ENCODE measurements at regions not wholly inside any gene's neighbourhood (a gene's known extent, or its start where the extent isn't known, plus 50 kb on each side); places are given as distances from the start of the nearest gene placed in this dataset.

DNA sequence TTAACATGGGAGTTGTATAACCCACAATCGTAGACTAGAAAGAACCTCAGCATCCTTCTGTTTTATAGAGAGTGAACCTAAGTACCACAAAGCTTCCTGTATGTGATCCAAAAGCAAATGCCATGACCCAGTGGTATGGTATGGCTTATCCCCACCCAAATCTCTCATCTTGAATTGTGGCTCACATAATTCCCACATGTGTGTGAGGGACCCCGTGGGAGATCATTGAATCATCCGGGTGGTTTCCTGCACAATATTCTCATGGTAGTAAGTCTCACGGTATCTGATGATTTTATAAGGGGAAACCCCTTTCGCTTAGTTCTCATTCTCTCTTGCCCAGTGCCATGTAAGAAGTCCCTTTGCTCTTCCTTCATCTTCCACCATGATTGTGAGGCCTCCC lies 587.9 kb downstream of the LMO7 start:
- no peaks in the 10 kb centered on the region for H3K4me1 Mint-ChIP-seq (ENCODE audit: unreplicated experiment)
- no peak overlapping the region for H3K27ac Mint-ChIP-seq (ENCODE audit: unreplicated experiment)
- TF ChIP-seq, protein P1, sequence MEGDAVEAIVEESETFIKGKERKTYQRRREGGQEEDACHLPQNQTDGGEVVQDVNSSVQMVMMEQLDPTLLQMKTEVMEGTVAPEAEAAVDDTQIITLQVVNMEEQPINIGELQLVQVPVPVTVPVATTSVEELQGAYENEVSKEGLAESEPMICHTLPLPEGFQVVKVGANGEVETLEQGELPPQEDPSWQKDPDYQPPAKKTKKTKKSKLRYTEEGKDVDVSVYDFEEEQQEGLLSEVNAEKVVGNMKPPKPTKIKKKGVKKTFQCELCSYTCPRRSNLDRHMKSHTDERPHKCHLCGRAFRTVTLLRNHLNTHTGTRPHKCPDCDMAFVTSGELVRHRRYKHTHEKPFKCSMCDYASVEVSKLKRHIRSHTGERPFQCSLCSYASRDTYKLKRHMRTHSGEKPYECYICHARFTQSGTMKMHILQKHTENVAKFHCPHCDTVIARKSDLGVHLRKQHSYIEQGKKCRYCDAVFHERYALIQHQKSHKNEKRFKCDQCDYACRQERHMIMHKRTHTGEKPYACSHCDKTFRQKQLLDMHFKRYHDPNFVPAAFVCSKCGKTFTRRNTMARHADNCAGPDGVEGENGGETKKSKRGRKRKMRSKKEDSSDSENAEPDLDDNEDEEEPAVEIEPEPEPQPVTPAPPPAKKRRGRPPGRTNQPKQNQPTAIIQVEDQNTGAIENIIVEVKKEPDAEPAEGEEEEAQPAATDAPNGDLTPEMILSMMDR (IDR thresholded peaks at IDR 0.05) = no peak
- no peaks in the 10 kb centered on the region for H3K36me3 Mint-ChIP-seq (ENCODE audit: unreplicated experiment)
- H3K4me3 Mint-ChIP-seq (ENCODE audit: unreplicated experiment) = no peak overlapping the region
- no peaks in the 10 kb centered on the region for H3K9me3 Mint-ChIP-seq (ENCODE audit: unreplicated experiment)
- DNase-seq (ENCODE audit: extremely low spot score, unreplicated experiment) = no peak
- peaks cover 15% of the 10 kb centered on the region for H3K27me3 Mint-ChIP-seq (ENCODE audit: unreplicated experiment)

DNA sequence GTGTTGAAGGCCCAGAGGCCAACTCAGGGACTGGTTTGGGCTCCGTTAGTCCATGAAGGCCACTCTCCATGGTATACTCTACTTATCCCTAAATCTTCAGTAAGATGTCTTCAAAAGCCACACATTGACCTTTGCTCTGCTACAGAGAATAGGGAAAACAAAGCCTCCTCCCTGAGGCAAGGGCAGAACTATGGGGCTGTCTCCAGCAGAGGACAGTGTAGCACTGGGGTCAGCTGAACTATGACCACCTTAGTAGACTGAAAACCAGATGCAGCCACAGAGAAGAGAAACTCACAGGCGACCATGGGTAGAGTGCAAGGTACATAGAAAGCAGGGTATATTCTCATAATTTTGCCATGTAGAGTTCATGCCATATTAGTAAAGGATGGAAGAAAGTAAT lies 587.4 kb downstream of the LMO7 start:
- Mint-ChIP-seq H3K9me3 (ENCODE audit: unreplicated experiment) (no peaks in the 10 kb centered on the region), H3K4me3 (ENCODE audit: unreplicated experiment) (no peak overlapping the region), H3K36me3 (ENCODE audit: unreplicated experiment) (no peaks in the 10 kb centered on the region), H3K27ac (ENCODE audit: unreplicated experiment) (no peak overlapping the region), H3K4me1 (ENCODE audit: unreplicated experiment) (no peaks in the 10 kb centered on the region), H3K27me3 (ENCODE audit: unreplicated experiment) (peaks cover 14% of the 10 kb centered on the region)
- DNase-seq (ENCODE audit: extremely low spot score, unreplicated experiment) = no peak
- TF ChIP-seq, protein P1 (IDR thresholded peaks at IDR 0.05) = no peak

- Mint-ChIP-seq H3K27ac (ENCODE audit: unreplicated experiment) (no peak overlapping the region), H3K36me3 (ENCODE audit: unreplicated experiment) (no peaks in the 10 kb centered on the region), H3K4me1 (ENCODE audit: unreplicated experiment) (no peaks in the 10 kb centered on the region), H3K4me3 (ENCODE audit: unreplicated experiment) (no peak overlapping the region), H3K9me3 (ENCODE audit: unreplicated experiment) (no peaks in the 10 kb centered on the region), H3K27me3 (ENCODE audit: unreplicated experiment) (peaks cover 10% of the 10 kb centered on the region)
- TF ChIP-seq, protein P1 (IDR thresholded peaks at IDR 0.05) = no peak
- no peak for DNase-seq (ENCODE audit: extremely low spot score, unreplicated experiment)
These were observed 586.4 kb downstream of the LMO7 start for GRCh38 chr13:76222511-76222910.

GRCh38 chr13:76216729-76217128 lies 580.6 kb downstream of the LMO7 start:
- Mint-ChIP-seq H3K27ac (ENCODE audit: unreplicated experiment) (no peak overlapping the region), H3K27me3 (ENCODE audit: unreplicated experiment) (peaks cover 2% of the 10 kb centered on the region), H3K36me3 (ENCODE audit: unreplicated experiment) (no peaks in the 10 kb centered on the region), H3K9me3 (ENCODE audit: unreplicated experiment) (no peaks in the 10 kb centered on the region), H3K4me1 (ENCODE audit: unreplicated experiment) (no peaks in the 10 kb centered on the region), H3K4me3 (ENCODE audit: unreplicated experiment) (no peak overlapping the region)
- TF ChIP-seq, protein P1 (IDR thresholded peaks at IDR 0.05) = no peak
- DNase-seq (ENCODE audit: extremely low spot score, unreplicated experiment) = no peak

DNA sequence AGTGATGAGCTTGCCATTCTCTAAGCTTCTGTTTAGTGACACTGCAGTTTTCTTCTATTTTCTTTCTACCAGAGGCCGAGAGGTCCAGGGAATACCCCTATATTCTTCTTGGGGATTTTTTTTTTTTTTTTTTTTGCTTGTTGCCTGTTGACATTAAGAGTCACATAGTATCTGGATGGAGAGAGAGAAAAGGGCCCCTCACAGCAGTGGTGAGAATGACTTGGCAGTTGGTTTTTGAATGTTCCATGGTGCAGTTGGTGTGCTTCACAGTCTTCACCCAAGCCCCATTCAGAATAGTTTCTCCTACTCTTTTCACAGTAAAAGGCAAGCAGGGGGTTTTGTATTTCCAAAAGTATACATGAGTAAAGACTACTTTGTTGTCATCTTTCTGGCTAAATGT lies 577.9 kb downstream of the LMO7 start:
- H3K4me3 Mint-ChIP-seq (ENCODE audit: unreplicated experiment) = no peak overlapping the region
- no peak overlapping the region for H3K27ac Mint-ChIP-seq (ENCODE audit: unreplicated experiment)

More for the DNA sequence above, 577.9 kb downstream of the LMO7 start:
- TF ChIP-seq, protein P1 (IDR thresholded peaks at IDR 0.05) = no peak
- H3K4me1 Mint-ChIP-seq (ENCODE audit: unreplicated experiment) = no peaks in the 10 kb centered on the region
- H3K27me3 Mint-ChIP-seq (ENCODE audit: unreplicated experiment) = no peaks in the 10 kb centered on the region
- no peaks in the 10 kb centered on the region for H3K36me3 Mint-ChIP-seq (ENCODE audit: unreplicated experiment)
- DNase-seq (ENCODE audit: extremely low spot score, unreplicated experiment) = no peak
- H3K9me3 Mint-ChIP-seq (ENCODE audit: unreplicated experiment) = no peaks in the 10 kb centered on the region
